Fibroblast of skin of scalp (primary cell): ENCODE measurements at regions not wholly inside any gene's neighbourhood (a gene's known extent, or its start where the extent isn't known, plus 50 kb on each side); places are given as distances from the start of the nearest gene placed in this dataset.

Experiments
- DNase-seq: peaks from one replicate; pipeline ENCODE4 v3.0.0-alpha.2; 2013

DNA sequence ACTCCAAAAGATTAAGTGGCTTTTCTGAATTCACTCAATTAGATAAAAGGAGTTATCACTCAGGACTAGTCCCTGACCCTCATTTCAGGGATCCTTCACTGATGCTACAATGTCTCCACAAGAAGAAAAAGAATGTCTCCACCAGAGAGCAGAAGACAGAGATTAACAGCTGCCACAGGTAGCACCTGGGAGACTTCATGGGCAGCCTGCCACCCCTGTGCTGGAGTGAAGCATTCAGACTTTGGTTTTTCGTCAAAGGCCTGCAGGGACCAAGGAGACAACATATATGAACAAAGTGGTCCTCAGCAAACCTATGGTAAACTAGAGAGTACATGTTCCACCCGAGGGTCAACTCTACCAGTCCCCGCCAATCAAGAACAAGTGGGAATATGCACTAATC, 197.0 kb upstream of the ACVR2A start:
- DNase-seq, result no peak

GRCh38 chr2:147646818-147647468, 197.9 kb upstream of the ACVR2A start:
- no peak for DNase-seq

- DNase-seq, result no peak
Measured at GRCh38 chr2:147644491-147644890, 200.3 kb upstream of the ACVR2A start.

DNA sequence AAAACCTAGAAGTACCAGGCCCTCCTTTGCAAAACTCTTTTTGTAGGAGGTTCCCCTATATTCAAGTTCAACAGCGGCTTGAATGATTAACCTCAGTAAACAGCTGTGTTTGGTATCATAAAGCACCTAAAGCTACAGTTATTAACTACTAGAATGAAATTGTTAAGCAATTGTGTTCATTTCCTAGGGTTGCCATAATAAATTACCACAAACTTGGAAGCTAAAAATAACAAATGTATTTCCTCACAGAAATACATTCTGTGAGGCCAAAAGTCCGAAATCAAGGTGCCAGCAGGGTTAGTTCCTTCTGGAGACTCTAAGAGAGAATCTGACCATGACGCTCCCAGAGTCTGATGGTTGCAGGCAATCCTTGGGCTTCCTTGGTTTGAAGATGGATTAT, 202.1 kb upstream of the ACVR2A start:
- no peak for DNase-seq

DNA sequence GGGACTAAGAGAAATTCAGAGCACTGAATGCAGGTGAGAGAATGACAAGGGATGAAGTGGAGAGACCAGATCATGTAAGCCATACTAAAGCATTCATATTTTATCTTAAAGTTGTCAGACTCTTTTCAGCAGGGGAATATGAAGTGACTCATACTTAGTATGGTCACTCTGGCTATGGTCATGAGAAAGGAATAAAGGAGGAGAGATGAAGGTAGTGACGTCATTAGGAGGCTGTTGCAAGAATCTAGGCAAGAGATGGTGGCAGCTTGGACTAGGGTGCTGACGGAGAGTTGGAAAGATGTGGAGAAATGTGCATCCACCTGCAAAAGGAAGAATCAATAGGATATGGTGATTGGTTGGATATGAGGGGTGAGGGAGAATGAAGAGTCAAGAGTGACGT, 203.2 kb upstream of the ACVR2A start:
- peak; percentile 11 for DNase-seq

DNA sequence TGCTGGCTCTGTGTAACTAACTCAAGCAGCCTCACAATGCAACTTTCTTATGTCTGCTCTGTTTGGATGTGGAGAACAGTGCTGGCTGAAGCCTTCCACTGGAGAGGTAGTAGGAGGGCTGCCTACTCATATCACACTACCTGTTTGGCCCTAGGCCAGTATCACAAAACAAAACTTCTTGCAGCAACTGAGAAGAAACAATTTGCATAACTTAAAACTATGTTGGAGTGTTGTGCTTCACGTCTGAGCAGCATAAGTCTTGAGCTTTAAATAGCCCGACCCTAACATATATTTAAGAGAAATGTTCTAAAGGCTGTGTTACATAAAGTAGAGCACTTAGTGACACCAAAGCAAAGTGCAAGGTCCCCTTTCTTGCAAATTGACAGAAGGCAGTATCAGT, 204.9 kb upstream of the ACVR2A start:
- no peak for DNase-seq

- DNase-seq, result no peak
Measured at GRCh38 chr2:147639386-147639785, 205.4 kb upstream of the ACVR2A start.

DNA sequence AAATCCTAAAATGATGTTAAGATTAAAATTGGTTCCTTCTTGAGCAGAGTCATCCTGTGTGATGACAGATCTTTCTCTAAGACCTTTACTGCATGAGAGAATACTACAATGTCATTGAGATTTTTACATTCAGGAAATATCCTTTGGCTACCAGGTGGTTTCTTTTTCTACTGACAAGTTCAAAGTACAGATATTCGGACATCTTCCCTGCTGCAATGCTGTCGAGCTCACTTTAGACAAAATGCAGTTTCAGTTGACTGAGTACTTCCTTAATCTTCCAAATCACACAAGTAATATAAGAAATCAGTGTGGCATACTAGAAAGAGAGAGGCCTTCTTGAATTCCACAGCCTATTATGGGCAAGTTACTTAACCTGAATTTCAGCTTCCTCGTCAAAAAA, 207.9 kb upstream of the ACVR2A start:
- DNase-seq, result no peak

DNA sequence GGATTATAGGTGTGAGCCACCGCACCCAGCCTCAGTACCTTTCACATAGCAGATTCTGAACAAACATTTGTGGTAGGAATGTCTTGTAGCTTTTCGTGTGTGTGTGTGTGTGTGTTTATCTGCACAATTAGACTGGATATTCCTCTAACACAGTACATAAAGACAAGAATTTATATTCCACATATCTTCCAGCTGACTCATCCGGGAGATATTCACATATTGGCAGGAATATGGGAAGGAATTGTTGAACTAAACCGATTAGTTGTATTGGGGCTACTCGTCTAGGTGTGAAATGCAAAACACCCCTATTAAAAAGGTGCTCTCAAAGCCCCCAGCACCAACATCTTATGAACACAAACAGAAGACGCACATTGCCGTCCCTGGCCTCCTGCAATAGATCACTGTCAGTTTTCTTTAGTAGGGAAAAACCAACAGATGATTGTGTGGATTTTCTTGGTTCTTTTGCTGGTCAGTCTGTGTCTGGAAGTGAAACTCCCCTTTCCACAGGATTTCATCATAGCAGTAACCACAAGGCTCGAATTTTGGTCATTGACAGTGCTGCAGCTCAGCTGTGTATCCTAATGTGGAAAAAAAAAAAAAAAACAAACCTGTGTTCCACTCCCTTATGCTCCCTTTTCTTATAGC, 208.5 kb upstream of the ACVR2A start:
- DNase-seq, result peak; percentile 78

- DNase-seq, result no peak
Measured at GRCh38 chr2:147634826-147635225, 210.0 kb upstream of the ACVR2A start.

GRCh38 chr2:147632198-147632597, 212.6 kb upstream of the ACVR2A start:
- DNase-seq, result peak; percentile 14

DNA sequence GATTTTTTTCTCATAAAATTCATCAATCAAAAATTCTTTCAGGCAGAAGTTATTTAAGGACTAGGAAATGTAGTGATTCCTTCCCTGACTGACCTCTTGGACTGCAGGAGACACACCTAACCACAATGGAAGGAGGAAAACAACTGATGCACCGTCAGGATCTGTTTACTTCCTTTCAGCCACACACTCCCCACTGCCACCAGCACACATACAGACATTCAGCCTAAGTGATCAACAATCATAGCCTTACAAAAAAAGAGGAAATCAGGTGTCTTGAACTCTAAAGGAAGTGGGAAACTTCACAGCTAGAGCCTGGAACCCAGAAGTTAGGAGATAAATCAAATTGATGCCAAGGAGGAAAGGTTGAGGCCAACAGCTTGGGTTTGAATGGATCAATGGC, 213.5 kb upstream of the ACVR2A start:
- no peak for DNase-seq

GRCh38 chr2:147630585-147630984, 214.2 kb upstream of the ACVR2A start:
- no peak for DNase-seq

GRCh38 chr2:147628971-147629421, 215.8 kb upstream of the ACVR2A start:
- peak; percentile 22 for DNase-seq

DNA sequence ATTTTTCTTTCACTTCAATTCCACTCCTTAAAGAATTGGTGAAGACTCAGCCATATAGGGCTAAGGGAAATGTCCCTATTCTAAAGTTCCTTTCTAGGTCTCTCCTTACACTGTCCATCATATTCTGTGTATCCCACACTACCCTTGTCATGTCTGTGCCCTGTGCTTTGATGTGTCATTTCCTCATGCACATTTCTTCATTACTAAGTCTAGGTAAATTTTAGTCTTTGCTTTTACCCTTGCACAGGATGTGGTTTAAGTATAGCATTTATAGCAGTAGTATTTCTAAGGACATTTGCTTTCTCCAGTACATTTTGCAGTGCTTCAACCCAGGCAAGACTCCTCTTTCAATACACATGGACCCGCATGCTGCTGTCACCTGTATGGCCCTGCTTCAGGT, 221.5 kb upstream of the ACVR2A start:
- DNase-seq, result no peak

DNA sequence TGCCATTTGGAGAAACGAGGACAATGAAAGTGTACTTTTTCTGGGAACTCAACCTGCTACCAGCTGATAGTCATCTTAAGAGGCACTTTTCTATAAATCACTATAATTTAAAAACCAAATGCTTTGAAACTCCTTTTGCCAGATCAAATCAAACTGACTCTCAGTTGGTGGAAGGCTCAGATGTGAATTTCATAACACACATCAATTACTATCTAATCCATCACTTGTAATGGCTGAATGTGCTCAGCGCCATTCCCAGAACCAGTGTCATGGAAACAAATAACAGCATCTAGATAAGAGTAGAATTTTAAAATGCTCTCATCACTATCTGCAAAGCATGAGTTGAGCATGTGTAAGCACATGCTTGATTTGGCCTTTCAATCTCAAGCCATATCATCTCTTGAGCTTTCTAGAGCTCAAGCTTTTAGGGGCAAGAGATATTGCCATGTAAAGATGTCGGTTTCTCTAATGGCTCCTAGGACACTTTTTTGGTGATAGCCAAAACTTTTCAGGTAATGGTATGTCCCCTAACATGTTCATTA, 223.1 kb upstream of the ACVR2A start:
- no peak for DNase-seq

DNA sequence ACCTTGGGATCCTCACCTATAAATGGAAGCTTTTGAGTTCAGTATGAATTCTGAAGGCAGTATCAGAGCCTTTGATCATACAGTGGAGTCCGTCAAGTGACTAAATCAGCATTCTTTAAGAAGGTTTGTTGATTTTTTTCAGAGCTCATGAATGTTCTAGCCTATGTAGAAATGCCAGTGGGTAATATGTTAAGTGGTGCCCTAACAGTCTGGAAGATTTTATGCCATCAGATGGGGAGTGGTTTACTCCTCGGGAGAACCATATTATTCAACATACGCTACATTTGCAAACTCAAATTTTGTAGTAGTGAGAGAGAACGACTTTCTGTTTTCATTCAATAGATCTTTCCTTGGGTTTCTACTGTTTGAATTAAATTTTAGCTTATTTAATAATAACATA, 225.0 kb upstream of the ACVR2A start:
- DNase-seq, result no peak

DNA sequence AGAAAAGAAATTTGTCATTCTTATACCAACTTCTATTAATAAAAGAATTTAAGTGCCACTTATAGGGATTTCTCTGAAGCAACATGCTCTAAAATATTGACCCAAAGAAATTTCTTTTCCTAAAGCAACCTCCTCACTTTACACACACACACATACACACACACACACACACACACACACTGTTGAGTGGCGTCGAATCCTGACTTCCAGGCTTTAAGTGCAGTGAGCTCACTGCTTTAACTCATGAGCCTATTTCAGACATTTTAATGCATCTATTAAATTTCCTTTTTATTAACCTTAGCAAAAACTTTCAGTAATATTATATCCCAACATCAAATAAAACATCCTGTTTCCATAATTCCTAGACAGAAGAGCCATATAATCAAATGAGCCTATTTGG, 229.1 kb upstream of the ACVR2A start:
- DNase-seq, result no peak

DNA sequence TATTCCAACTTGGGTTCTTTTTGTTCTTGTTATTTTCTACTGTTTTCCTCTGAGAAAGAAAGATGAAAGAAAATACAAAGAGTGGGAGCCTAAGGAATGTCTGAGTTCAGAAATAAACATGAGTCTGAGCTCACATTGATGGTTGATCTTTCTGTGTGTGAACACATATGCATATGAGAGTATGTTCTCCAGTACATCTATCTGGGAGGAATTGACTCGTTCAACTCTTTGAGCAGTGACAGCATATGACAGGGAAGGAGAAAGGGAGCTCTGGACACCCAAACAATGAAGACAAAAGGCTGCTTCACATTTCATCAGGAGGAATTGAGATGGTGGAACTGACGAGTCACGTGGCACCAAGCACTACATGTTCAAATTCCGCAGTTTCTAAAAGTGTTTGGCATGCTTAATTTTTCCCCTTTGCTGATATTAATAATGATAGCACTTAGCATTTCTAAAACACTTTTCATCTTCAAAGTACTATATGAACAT, 229.8 kb upstream of the ACVR2A start:
- DNase-seq, result no peak

- no peak for DNase-seq
Measured at GRCh38 chr2:147614471-147614870, 230.4 kb upstream of the ACVR2A start.

DNA sequence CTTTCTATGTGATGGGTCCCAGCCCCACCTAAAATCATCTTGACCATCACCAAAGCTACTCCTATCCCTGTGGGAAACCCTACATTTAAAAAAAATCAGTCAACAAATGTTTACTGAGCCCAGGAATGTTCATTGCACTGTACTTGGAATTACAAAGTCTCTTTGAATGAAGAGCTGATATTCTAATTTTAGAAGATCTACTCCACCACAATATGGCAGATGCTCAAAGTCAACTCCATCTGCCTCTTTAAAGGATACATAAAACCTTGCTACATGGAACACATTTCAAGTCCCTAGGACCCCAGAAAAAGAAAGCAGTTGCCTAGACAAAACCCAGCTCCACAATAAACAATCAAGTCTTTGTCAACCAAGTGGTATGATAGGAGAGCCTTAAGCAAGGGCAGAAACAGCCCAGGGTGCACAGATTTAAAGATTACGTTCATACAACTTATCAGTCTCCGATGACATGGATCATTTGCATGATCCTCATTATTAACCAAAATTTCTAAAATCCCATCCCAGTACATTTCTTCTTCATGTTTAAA, 234.3 kb upstream of the ACVR2A start:
- no peak for DNase-seq

GRCh38 chr2:147609301-147609700, 235.5 kb upstream of the ACVR2A start:
- no peak for DNase-seq

DNA sequence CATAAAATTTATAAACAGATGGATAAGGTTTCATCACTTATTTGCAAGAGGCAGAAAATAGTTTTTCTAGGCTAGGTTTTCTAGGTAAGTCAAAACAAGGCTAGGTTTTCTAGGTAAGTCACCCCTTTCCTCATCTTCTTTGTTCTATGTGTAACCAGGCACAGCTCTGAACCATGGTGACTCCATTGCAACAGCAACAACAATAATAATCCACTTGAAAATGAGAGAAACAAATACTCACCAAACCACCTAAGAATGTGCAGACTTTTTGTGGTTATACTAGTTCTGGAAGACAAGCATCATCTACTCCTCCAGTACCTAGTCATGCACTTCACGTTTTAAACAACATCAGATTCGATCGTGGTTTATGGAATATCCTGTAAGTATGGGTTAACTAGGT, 237.4 kb upstream of the ACVR2A start:
- DNase-seq, result no peak

DNA sequence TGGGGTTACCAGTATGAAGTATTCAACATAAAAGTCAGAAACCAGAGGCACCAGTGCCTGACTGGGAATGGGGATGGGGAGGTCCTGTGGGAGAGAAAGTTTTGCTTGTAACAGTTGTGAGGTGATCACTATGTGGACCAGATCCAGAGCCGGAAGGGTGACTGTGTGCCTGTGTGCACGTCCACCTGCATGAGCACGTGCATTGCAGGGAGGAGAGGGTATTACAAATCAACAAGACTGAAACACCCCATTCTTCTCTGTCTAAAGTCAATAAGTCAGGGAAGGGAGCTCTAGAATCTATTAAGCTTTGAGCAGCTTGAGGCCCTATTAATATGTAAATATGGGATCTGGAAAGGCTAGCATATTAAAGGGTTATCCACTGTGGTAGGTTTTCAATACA, 241.0 kb upstream of the ACVR2A start:
- no peak for DNase-seq
